Activated T-helper 2 cell treated with anti-CD3 and anti-CD28 coated beads, Interferon-gamma antibody, Interleukin-2, Interleukin-4, amounts not matched to agents 10 μg/mL and 5 μg/mL and 100 μg/mL, durations not matched to agents 14 hours and 24 hours and 36 hours (primary cell): ENCODE measurements at regions not wholly inside any gene's neighbourhood (a gene's known extent, or its start where the extent isn't known, plus 50 kb on each side); places are given as distances from the start of the nearest gene placed in this dataset.
"Not testable (repeated sequence)": the region's sequence is repeated elsewhere in the genome, so short reads cannot be mapped to it uniquely, and the experiment has no call there.

Source experiments
- DNase-seq: peaks from one replicate; pipeline ENCODE4 v3.0.0; 2021; ENCODE audit warnings: low spot score
- H3K27ac Mint-ChIP-seq: one replicate; pipeline ENCODE4 v1.8.0; 2021; ENCODE audit warnings: mixed read lengths
- H3K27me3 Mint-ChIP-seq: one replicate; pipeline ENCODE4 v1.8.0; 2021; ENCODE audit warnings: low read depth, mixed read lengths
- H3K36me3 Mint-ChIP-seq: one replicate; pipeline ENCODE4 v1.8.0; 2021; ENCODE audit warnings: low read depth, mixed read lengths
- H3K4me1 Mint-ChIP-seq: one replicate; pipeline ENCODE4 v1.8.0; 2021; ENCODE audit warnings: low read depth, mixed read lengths
- H3K4me3 Mint-ChIP-seq: one replicate; pipeline ENCODE4 v1.8.0; 2021; ENCODE audit warnings: low read depth, mild to moderate bottlenecking, moderate library complexity, mixed read lengths
- H3K9me3 Mint-ChIP-seq: one replicate; pipeline ENCODE4 v1.8.0; 2021; ENCODE audit warnings: mixed read lengths
- intact Hi-C: fragments of 100-400 bp; cut with micrococcal nuclease; formaldehyde crosslinking; loops from one replicate; pipeline ENCODE4 v1.15.1; 2023

GRCh38 chr6:134795691-134796090 lies 154.2 kb downstream of the ALDH8A1 start:
- no peak for DNase-seq
- Mint-ChIP-seq H3K36me3 (peaks cover 5% of the 10 kb centered on the region), H3K27ac (no peak overlapping the region), H3K4me3 (no peak overlapping the region), H3K9me3 (peaks cover 22% of the 10 kb centered on the region), H3K27me3 (peaks cover 14% of the 10 kb centered on the region), H3K4me1 (no peaks in the 10 kb centered on the region)
- intact Hi-C loops, result no loop called here

- no peaks in the 10 kb centered on the region for H3K4me1 Mint-ChIP-seq
- no peak for DNase-seq
- H3K27ac Mint-ChIP-seq, result no peak overlapping the region
- intact Hi-C loops, result no loop called here
- H3K36me3 Mint-ChIP-seq, result peaks cover 5% of the 10 kb centered on the region
- peaks cover 13% of the 10 kb centered on the region for H3K27me3 Mint-ChIP-seq
- H3K4me3 Mint-ChIP-seq, result no peak overlapping the region
- H3K9me3 Mint-ChIP-seq, result peaks cover 26% of the 10 kb centered on the region
These were observed 154.9 kb downstream of the ALDH8A1 start for GRCh38 chr6:134795001-134795400.

- H3K4me1 Mint-ChIP-seq, H3K27me3 Mint-ChIP-seq, intact Hi-C loops, H3K36me3 Mint-ChIP-seq, H3K27ac Mint-ChIP-seq, H3K4me3 Mint-ChIP-seq, DNase-seq: not testable (repeated sequence)
- H3K9me3 Mint-ChIP-seq, result peaks cover 26% of the 10 kb centered on the region
These were observed 158.6 kb downstream of the ALDH8A1 start for GRCh38 chr6:134791243-134791843.

- Mint-ChIP-seq H3K4me1 (no peaks in the 10 kb centered on the region), H3K4me3 (no peak overlapping the region), H3K9me3 (peaks cover 20% of the 10 kb centered on the region), H3K27me3 (peaks cover 11% of the 10 kb centered on the region), H3K27ac (no peak overlapping the region), H3K36me3 (peaks cover 5% of the 10 kb centered on the region)
- intact Hi-C loops, result no loop called here
- DNase-seq, result no peak
These were observed 162.5 kb downstream of the ALDH8A1 start for GRCh38 chr6:134787261-134787877.

- intact Hi-C loops, result no loop called here
- no peak for DNase-seq
- no peaks in the 10 kb centered on the region for H3K4me1 Mint-ChIP-seq
- H3K27ac Mint-ChIP-seq, result no peak overlapping the region
- H3K36me3 Mint-ChIP-seq, result no peaks in the 10 kb centered on the region
- H3K27me3 Mint-ChIP-seq, result peaks cover 4% of the 10 kb centered on the region
- H3K9me3 Mint-ChIP-seq, result peaks cover 4% of the 10 kb centered on the region
- no peak overlapping the region for H3K4me3 Mint-ChIP-seq
These were observed 165.6 kb downstream of the ALDH8A1 start for GRCh38 chr6:134784336-134784735.

- H3K9me3 Mint-ChIP-seq, result peaks cover 4% of the 10 kb centered on the region
- DNase-seq, result no peak
- no peak overlapping the region for H3K4me3 Mint-ChIP-seq
- peaks cover 5% of the 10 kb centered on the region for H3K27me3 Mint-ChIP-seq
- no peaks in the 10 kb centered on the region for H3K36me3 Mint-ChIP-seq
- H3K27ac Mint-ChIP-seq, result no peak overlapping the region
- no peaks in the 10 kb centered on the region for H3K4me1 Mint-ChIP-seq
- intact Hi-C loops, result no loop called here
These were observed 171.5 kb downstream of the ALDH8A1 start for GRCh38 chr6:134778431-134778830.

- H3K4me1 Mint-ChIP-seq, result no peaks in the 10 kb centered on the region
- peaks cover 5% of the 10 kb centered on the region for H3K27me3 Mint-ChIP-seq
- no peak overlapping the region for H3K27ac Mint-ChIP-seq
- no peak for DNase-seq
- H3K36me3 Mint-ChIP-seq, result no peaks in the 10 kb centered on the region
- intact Hi-C loops, result no loop called here
- no peaks in the 10 kb centered on the region for H3K9me3 Mint-ChIP-seq
- no peak overlapping the region for H3K4me3 Mint-ChIP-seq
These were observed 175.7 kb downstream of the ALDH8A1 start for GRCh38 chr6:134774201-134774638.

GRCh38 chr6:134772671-134773360 lies 177.1 kb downstream of the ALDH8A1 start:
- Mint-ChIP-seq H3K27ac (no peak overlapping the region), H3K4me1 (no peaks in the 10 kb centered on the region), H3K27me3 (peaks cover 11% of the 10 kb centered on the region), H3K9me3 (no peaks in the 10 kb centered on the region), H3K4me3 (no peak overlapping the region), H3K36me3 (no peaks in the 10 kb centered on the region)
- no peak for DNase-seq
- intact Hi-C loops, result no loop called here

GRCh38 chr6:134768931-134769330 lies 181.0 kb downstream of the ALDH8A1 start:
- Mint-ChIP-seq H3K27me3 (peaks cover 16% of the 10 kb centered on the region), H3K27ac (no peak overlapping the region), H3K4me1 (no peaks in the 10 kb centered on the region), H3K4me3 (no peak overlapping the region), H3K36me3 (no peaks in the 10 kb centered on the region), H3K9me3 (no peaks in the 10 kb centered on the region)
- no peak for DNase-seq
- intact Hi-C loops, result no loop called here

GRCh38 chr6:134766497-134766896 lies 183.4 kb downstream of the ALDH8A1 start:
- intact Hi-C loops, result no loop called here

GRCh38 chr6:134764741-134765140 lies 185.2 kb downstream of the ALDH8A1 start:
- H3K36me3 Mint-ChIP-seq, result no peaks in the 10 kb centered on the region
- intact Hi-C loops, result no loop called here
- DNase-seq, result no peak
- no peak overlapping the region for H3K4me3 Mint-ChIP-seq
- peaks cover 16% of the 10 kb centered on the region for H3K27me3 Mint-ChIP-seq
- no peaks in the 10 kb centered on the region for H3K4me1 Mint-ChIP-seq
- H3K9me3 Mint-ChIP-seq, result no peaks in the 10 kb centered on the region
- H3K27ac Mint-ChIP-seq, result no peak overlapping the region

More at GRCh38 chr6:134766497-134766896, 183.4 kb downstream of the ALDH8A1 start:
- no peak for DNase-seq
- no peaks in the 10 kb centered on the region for H3K4me1 Mint-ChIP-seq
- H3K36me3 Mint-ChIP-seq, result no peaks in the 10 kb centered on the region
- no peak overlapping the region for H3K4me3 Mint-ChIP-seq
- peaks cover 16% of the 10 kb centered on the region for H3K27me3 Mint-ChIP-seq
- H3K27ac Mint-ChIP-seq, result no peak overlapping the region
- no peaks in the 10 kb centered on the region for H3K9me3 Mint-ChIP-seq

- DNase-seq, intact Hi-C loops, H3K4me1 Mint-ChIP-seq, H3K36me3 Mint-ChIP-seq, H3K27ac Mint-ChIP-seq, H3K27me3 Mint-ChIP-seq, H3K9me3 Mint-ChIP-seq, H3K4me3 Mint-ChIP-seq: not testable (repeated sequence)
These were observed 186.3 kb downstream of the ALDH8A1 start for GRCh38 chr6:134763575-134763974.

- no peaks in the 10 kb centered on the region for H3K4me1 Mint-ChIP-seq
- H3K36me3 Mint-ChIP-seq, result no peaks in the 10 kb centered on the region
- H3K9me3 Mint-ChIP-seq, result no peaks in the 10 kb centered on the region
- no peak overlapping the region for H3K27ac Mint-ChIP-seq
- DNase-seq, result no peak
- peaks cover 6% of the 10 kb centered on the region for H3K27me3 Mint-ChIP-seq
- no peak overlapping the region for H3K4me3 Mint-ChIP-seq
- intact Hi-C loops, result no loop called here
These were observed 191.3 kb downstream of the ALDH8A1 start for GRCh38 chr6:134758621-134759020.
